Spleen (tissue), 7 donors: ENCODE measurements at regions not wholly inside any gene's neighbourhood (a gene's known extent, or its start where the extent isn't known, plus 50 kb on each side); places are given as distances from the start of the nearest gene placed in this dataset.

ENCODE experiments used
- POLR2AphosphoS5 ChIP-seq, 3 donors: sonication (generic); formaldehyde crosslinking; IDR thresholded peaks; one replicate each; pipeline ENCODE4 v1.5.1; 2017; ENCODE audit warnings: antibody characterized with exemption in 3 of 3
- TF ChIP-seq, protein P1 (sequence below), 11 experiments: fragments of 200-600 bp in 7 of 11; fragments of 450-650 bp in 4 of 11; sonication (generic) in 4 of 11; IDR thresholded peaks in 8 of 11; conservative IDR thresholded peaks in 3 of 11; 1 replicate in 7 of 11; 2 replicates in 4 of 11; pipeline versions ENCODE4 v1.4.0 to v1.8.0; 2016 to 2021; ENCODE audit warnings: antibody characterized with exemption in 11 of 11, inconsistent platforms in 4 of 11, mild to moderate bottlenecking in 1 of 11
- donor health status: DM: no; HTN: no; CAD: no; lungs with moderate emphysema.
- donor health status: DM: no; HTN: no; CAD: no.
- donor health status: DM: no; HTN: no; CAD: no.

DNA sequence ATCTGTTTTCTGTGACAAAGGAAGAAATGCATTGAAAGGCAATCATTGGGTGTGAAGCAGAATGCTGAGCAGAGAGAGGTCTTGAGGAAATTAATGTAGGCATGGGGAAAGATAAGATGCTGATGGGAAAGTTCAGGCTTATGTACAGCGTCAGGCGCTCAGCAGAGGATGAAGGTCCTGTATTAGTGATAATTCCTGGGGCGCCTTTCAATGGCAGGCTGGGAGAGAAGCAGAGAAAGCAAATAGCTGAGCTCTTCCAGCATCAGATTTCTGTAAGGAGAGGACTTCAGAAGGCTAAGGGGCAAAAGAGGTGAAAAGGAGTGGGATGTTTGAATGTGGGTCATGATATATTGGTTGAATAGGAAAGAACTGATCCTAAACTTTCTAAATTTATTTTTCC, 129.8 kb downstream of the HNMT start:
- TF ChIP-seq, protein P1, sequence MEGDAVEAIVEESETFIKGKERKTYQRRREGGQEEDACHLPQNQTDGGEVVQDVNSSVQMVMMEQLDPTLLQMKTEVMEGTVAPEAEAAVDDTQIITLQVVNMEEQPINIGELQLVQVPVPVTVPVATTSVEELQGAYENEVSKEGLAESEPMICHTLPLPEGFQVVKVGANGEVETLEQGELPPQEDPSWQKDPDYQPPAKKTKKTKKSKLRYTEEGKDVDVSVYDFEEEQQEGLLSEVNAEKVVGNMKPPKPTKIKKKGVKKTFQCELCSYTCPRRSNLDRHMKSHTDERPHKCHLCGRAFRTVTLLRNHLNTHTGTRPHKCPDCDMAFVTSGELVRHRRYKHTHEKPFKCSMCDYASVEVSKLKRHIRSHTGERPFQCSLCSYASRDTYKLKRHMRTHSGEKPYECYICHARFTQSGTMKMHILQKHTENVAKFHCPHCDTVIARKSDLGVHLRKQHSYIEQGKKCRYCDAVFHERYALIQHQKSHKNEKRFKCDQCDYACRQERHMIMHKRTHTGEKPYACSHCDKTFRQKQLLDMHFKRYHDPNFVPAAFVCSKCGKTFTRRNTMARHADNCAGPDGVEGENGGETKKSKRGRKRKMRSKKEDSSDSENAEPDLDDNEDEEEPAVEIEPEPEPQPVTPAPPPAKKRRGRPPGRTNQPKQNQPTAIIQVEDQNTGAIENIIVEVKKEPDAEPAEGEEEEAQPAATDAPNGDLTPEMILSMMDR (IDR thresholded peaks at IDR 0.05 in 8 of 11, conservative IDR thresholded peaks at IDR 0.05 in 3 of 11): no peak
- TF ChIP-seq POLR2AphosphoS5 (IDR thresholded peaks at IDR 0.05): no peak
